Neural cell (in vitro differentiated cells): ENCODE measurements at regions not wholly inside any gene's neighbourhood (a gene's known extent, or its start where the extent isn't known, plus 50 kb on each side); places are given as distances from the start of the nearest gene placed in this dataset.

ENCODE experiments used
- H2AFZ ChIP-seq: fragments of 200-600, 300-800 bp; sonication (generic), shearing (Covaris generic); 2 replicates; pipeline ENCODE4 v1.6.0; 2014; ENCODE audit warnings: low read depth, mild to moderate bottlenecking, antibody characterized with exemption, low read length, moderate library complexity
- H3F3A ChIP-seq: fragments of 200-600 bp; shearing (Covaris generic); 2 replicates; pipeline ENCODE4 v1.6.1; 2016; ENCODE audit warnings: mild to moderate bottlenecking, moderate library complexity, mixed read lengths, antibody characterized with exemption, low read length; ENCODE audit not compliant: insufficient read depth, poor library complexity, severe bottlenecking
- H3K27ac ChIP-seq: fragments of 200-600, 300-800 bp; sonication (generic), shearing (Covaris generic); 2 replicates; pipeline ENCODE4 v1.5.1; 2014; ENCODE audit warnings: mild to moderate bottlenecking, low read length, moderate library complexity
- H3K27me3 ChIP-seq: fragments of 300-800, 200-600 bp; sonication (generic), shearing (Covaris generic); 2 replicates; pipeline ENCODE4 v1.6.0; 2014; ENCODE audit warnings: mild to moderate bottlenecking, low read depth, low read length, moderate library complexity; ENCODE audit not compliant: insufficient read depth
- H3K36me3 ChIP-seq: fragments of 300-800, 200-600 bp; sonication (generic), shearing (Covaris generic); 2 replicates; pipeline ENCODE4 v1.5.1; 2014; ENCODE audit warnings: mild to moderate bottlenecking, antibody characterized with exemption, low read length, moderate library complexity; ENCODE audit not compliant: insufficient read depth
- H3K4me2 ChIP-seq: fragments of 300-800, 200-600 bp; sonication (generic), shearing (Covaris generic); 2 replicates; pipeline ENCODE4 v1.6.0; 2014; ENCODE audit warnings: mild to moderate bottlenecking, low read length
- H3K4me3 ChIP-seq: fragments of 300-800, 200-600 bp; sonication (generic), shearing (Covaris generic); 2 replicates; pipeline ENCODE4 v1.5.1; 2014; ENCODE audit warnings: mild to moderate bottlenecking, low read length, moderate library complexity
- H3K79me2 ChIP-seq: fragments of 200-600 bp; shearing (Covaris generic); replicated peaks from 2 replicates; pipeline ENCODE4 v1.6.0; 2014; ENCODE audit warnings: mild to moderate bottlenecking, low read length, moderate library complexity; ENCODE audit not compliant: insufficient read depth
- H3K9ac ChIP-seq: fragments of 300-800, 200-600 bp; sonication (generic), shearing (Covaris generic); 2 replicates; pipeline ENCODE4 v1.6.1; 2016; ENCODE audit warnings: mild to moderate bottlenecking, low read length, mixed read lengths
- H3K9me2 ChIP-seq: fragments of 200-600 bp; shearing (Covaris generic); 2 replicates; pipeline ENCODE4 v1.6.1; 2016; ENCODE audit warnings: mild to moderate bottlenecking, low read length, mixed read lengths; ENCODE audit not compliant: insufficient read depth
- H3K9me3 ChIP-seq: fragments of 200-600, 300-800 bp; sonication (generic), shearing (Covaris generic); 2 replicates; pipeline ENCODE4 v1.6.1; 2016; ENCODE audit warnings: mild to moderate bottlenecking, mixed run types, low read length, moderate library complexity, mixed read lengths
- H4K20me1 ChIP-seq: fragments of 200-600 bp; shearing (Covaris generic); 2 replicates; pipeline ENCODE4 v1.6.1; 2016; ENCODE audit warnings: mild to moderate bottlenecking, mixed run types; ENCODE audit not compliant: insufficient read depth
- CTCF ChIP-seq: fragments of 450-650 bp; IDR thresholded peaks from 2 replicates; pipeline ENCODE4 v1.5.1; 2014; ENCODE audit warnings: antibody characterized with exemption, mild to moderate bottlenecking, moderate library complexity; ENCODE audit not compliant: poor library complexity, severe bottlenecking
- EP300 ChIP-seq: fragments of 450-650 bp; conservative IDR thresholded peaks from 2 replicates; pipeline ENCODE4 v1.6.1; 2014; ENCODE audit warnings: antibody characterized with exemption, mild to moderate bottlenecking, moderate library complexity; ENCODE audit not compliant: poor library complexity, severe bottlenecking
- EZH2 ChIP-seq: fragments of 200-600, 300-800 bp; shearing (Covaris generic), sonication (generic); IDR thresholded peaks from 2 replicates; pipeline ENCODE4 v1.6.1; 2014; ENCODE audit warnings: antibody characterized with exemption, low read length, borderline replicate concordance, mild to moderate bottlenecking; ENCODE audit not compliant: insufficient read depth, poor library complexity, severe bottlenecking
- MXI1 ChIP-seq: fragments of 450-650 bp; conservative IDR thresholded peaks from 2 replicates; pipeline ENCODE4 v1.6.1; 2014; ENCODE audit warnings: antibody characterized with exemption, mild to moderate bottlenecking; ENCODE audit not compliant: poor library complexity, severe bottlenecking
- POLR2AphosphoS5 ChIP-seq: IDR thresholded peaks from 2 replicates; pipeline ENCODE4 v1.6.1; 2012
- RAD21 ChIP-seq: fragments of 450-650 bp; conservative IDR thresholded peaks from 2 replicates; pipeline ENCODE4 v1.6.1; 2014; ENCODE audit warnings: antibody characterized with exemption, mild to moderate bottlenecking, moderate library complexity
- SMC3 ChIP-seq: fragments of 450-650 bp; conservative IDR thresholded peaks from 2 replicates; pipeline ENCODE4 v1.6.1; 2014; ENCODE audit warnings: antibody characterized with exemption, mild to moderate bottlenecking, moderate library complexity; ENCODE audit not compliant: poor library complexity
- TAF1 ChIP-seq: IDR thresholded peaks from 2 replicates; pipeline ENCODE4 v1.6.1; 2012; ENCODE audit warnings: low read depth
- TF ChIP-seq, protein P1 (sequence below): IDR thresholded peaks from 2 replicates; pipeline ENCODE4 v1.6.1; 2012; ENCODE audit warnings: borderline replicate concordance

- no peak overlapping the region for H3K27ac ChIP-seq
- H3K79me2 ChIP-seq = no peaks in the 10 kb centered on the region
- H3K9me3 ChIP-seq = no peaks in the 10 kb centered on the region
- TF ChIP-seq POLR2AphosphoS5 (no peak), EP300 (no peak), CTCF (no peak), EZH2 (no peak), SMC3 (no peak), TAF1 (no peak), MXI1 (no peak)
- TF ChIP-seq, protein P1, sequence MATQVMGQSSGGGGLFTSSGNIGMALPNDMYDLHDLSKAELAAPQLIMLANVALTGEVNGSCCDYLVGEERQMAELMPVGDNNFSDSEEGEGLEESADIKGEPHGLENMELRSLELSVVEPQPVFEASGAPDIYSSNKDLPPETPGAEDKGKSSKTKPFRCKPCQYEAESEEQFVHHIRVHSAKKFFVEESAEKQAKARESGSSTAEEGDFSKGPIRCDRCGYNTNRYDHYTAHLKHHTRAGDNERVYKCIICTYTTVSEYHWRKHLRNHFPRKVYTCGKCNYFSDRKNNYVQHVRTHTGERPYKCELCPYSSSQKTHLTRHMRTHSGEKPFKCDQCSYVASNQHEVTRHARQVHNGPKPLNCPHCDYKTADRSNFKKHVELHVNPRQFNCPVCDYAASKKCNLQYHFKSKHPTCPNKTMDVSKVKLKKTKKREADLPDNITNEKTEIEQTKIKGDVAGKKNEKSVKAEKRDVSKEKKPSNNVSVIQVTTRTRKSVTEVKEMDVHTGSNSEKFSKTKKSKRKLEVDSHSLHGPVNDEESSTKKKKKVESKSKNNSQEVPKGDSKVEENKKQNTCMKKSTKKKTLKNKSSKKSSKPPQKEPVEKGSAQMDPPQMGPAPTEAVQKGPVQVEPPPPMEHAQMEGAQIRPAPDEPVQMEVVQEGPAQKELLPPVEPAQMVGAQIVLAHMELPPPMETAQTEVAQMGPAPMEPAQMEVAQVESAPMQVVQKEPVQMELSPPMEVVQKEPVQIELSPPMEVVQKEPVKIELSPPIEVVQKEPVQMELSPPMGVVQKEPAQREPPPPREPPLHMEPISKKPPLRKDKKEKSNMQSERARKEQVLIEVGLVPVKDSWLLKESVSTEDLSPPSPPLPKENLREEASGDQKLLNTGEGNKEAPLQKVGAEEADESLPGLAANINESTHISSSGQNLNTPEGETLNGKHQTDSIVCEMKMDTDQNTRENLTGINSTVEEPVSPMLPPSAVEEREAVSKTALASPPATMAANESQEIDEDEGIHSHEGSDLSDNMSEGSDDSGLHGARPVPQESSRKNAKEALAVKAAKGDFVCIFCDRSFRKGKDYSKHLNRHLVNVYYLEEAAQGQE = no peak
- no peak overlapping the region for H3K4me2 ChIP-seq
- H2AFZ ChIP-seq = no peak overlapping the region
- no peak overlapping the region for H3K9ac ChIP-seq
- H4K20me1 ChIP-seq = no peaks in the 10 kb centered on the region
- no peak overlapping the region for H3K4me3 ChIP-seq
- no peaks in the 10 kb centered on the region for H3K36me3 ChIP-seq
- H3K27me3 ChIP-seq = no peaks in the 10 kb centered on the region
- no peaks in the 10 kb centered on the region for H3F3A ChIP-seq
- no peaks in the 10 kb centered on the region for H3K9me2 ChIP-seq
Measured at GRCh38 chrX:19176901-19177630, 54.8 kb upstream of the ADGRG2 start.

DNA sequence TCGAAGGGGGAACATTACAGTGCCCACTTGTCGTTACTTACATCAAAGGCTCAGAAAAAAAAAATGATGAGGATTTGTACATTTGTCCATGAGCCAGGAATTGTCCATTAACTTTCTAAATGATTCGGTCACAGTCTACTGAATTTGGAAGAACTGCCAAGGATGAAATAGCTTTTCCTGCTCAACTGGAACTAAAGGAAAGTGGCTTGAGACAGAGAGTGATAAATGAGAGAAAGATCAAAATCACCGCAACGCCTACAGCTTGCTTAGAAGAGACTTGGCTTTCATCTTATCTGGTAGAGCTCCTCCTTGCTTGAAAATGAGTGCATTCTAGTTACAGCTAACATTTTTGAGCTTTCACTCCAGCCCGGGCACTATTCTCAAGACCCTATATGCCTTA is 55.5 kb upstream of the ADGRG2 start:
- Histone ChIP-seq H3K27me3 (no peaks in the 10 kb centered on the region), H3K36me3 (no peaks in the 10 kb centered on the region)

More for the DNA sequence above, 55.5 kb upstream of the ADGRG2 start:
- Histone ChIP-seq H3K9me3 (no peaks in the 10 kb centered on the region), H3F3A (no peaks in the 10 kb centered on the region), H3K9me2 (no peaks in the 10 kb centered on the region), H3K4me2 (no peak overlapping the region), H3K9ac (no peak overlapping the region), H3K4me3 (no peak overlapping the region), H3K27ac (no peak overlapping the region), H2AFZ (no peak overlapping the region), H3K79me2 (no peaks in the 10 kb centered on the region), H4K20me1 (no peaks in the 10 kb centered on the region)
- TF ChIP-seq SMC3 = no peak
- TF ChIP-seq EP300 = no peak
- TF ChIP-seq MXI1 = no peak
- TF ChIP-seq POLR2AphosphoS5 = no peak
- TF ChIP-seq, protein P1 = no peak
- TF ChIP-seq EZH2 = no peak
- TF ChIP-seq TAF1 = no peak
- TF ChIP-seq CTCF = no peak
- no peak for TF ChIP-seq RAD21
